Prostate gland (tissue), 2 donors: ENCODE measurements at regions not wholly inside any gene's neighbourhood (a gene's known extent, or its start where the extent isn't known, plus 50 kb on each side); places are given as distances from the start of the nearest gene placed in this dataset.
"Not testable (repeated sequence)": the region's sequence is repeated elsewhere in the genome, so short reads cannot be mapped to it uniquely, and the experiment has no call there.

Experiments
- DNase-seq: peaks from one replicate; pipeline ENCODE4 v3.0.0-alpha.2; 2019; ENCODE audit warnings: low spot score
- H3K27ac ChIP-seq, 2 donors: fragments of 200-600 bp; sonication (generic); 2 replicates each; pipeline ENCODE4 v1.5.1; 2017 to 2019
- H3K27me3 ChIP-seq: fragments of 200-600 bp; sonication (generic); replicated peaks from 2 replicates; pipeline ENCODE4 v1.5.1; 2019; ENCODE audit not compliant: insufficient read depth
- H3K36me3 ChIP-seq, 2 donors: fragments of 200-600 bp; sonication (generic); 1 replicate in 1 of 2; 2 replicates in 1 of 2; pipeline versions ENCODE4 v1.5.1 to v1.8.1; 2017 to 2019
- H3K4me1 ChIP-seq: fragments of 200-600 bp; sonication (generic); replicated peaks from 2 replicates; pipeline ENCODE4 v1.5.1; 2019
- H3K4me3 ChIP-seq, 2 donors: fragments of 200-600 bp; sonication (generic); 2 replicates each; pipeline ENCODE4 v1.5.1; 2017 to 2019
- H3K9me3 ChIP-seq: fragments of 200-600 bp; sonication (generic); 2 replicates; pipeline ENCODE4 v1.5.1; 2017
- CTCF ChIP-seq, 4 experiments: fragments of 200-600 bp in 2 of 4; fragments of 450-650 bp in 2 of 4; sonication (generic) in 2 of 4; IDR thresholded peaks; 1 replicate in 3 of 4; 2 replicates in 1 of 4; pipeline ENCODE4 v1.5.1; 2016 to 2019; ENCODE audit warnings: antibody characterized with exemption in 4 of 4, mild to moderate bottlenecking in 2 of 4, moderate library complexity in 2 of 4
- POLR2A ChIP-seq: fragments of 450-650 bp; IDR thresholded peaks from one replicate; pipeline ENCODE4 v1.6.1; 2016; ENCODE audit warnings: antibody characterized with exemption, mild to moderate bottlenecking
- POLR2AphosphoS5 ChIP-seq: sonication (generic); formaldehyde crosslinking; IDR thresholded peaks from one replicate; pipeline ENCODE4 v1.6.1; 2017; ENCODE audit warnings: antibody characterized with exemption
- WGBS: methylation state at CpG from one replicate; pipeline ENCODE4 v1.1.5; 2018; 5-methylcytosine and 5-hydroxymethylcytosine counted together
- intact Hi-C: fragments of 100-400 bp; cut with DNase I; formaldehyde crosslinking; loops from one replicate; pipeline ENCODE4 v1.14.2; 2022

- no peak for TF ChIP-seq CTCF (IDR thresholded peaks at IDR 0.05)
- TF ChIP-seq POLR2AphosphoS5, result no peak
- TF ChIP-seq POLR2A, result no peak
- intact Hi-C loops, result no loop called here
- Histone ChIP-seq H3K27ac (no peak overlapping the region), H3K4me3 (no peak overlapping the region), H3K36me3 (no peaks in the 10 kb centered on the region), H3K4me1 (no peaks in the 10 kb centered on the region), H3K9me3 (no peaks in the 10 kb centered on the region), H3K27me3 (no peaks in the 10 kb centered on the region)
- WGBS, result 60% methylated on average over 2 of the region's 2 CpGs
- DNase-seq, result no peak
Observed at GRCh38 chr9:24793787-24794186, 248.1 kb upstream of the IZUMO3 start.

DNA sequence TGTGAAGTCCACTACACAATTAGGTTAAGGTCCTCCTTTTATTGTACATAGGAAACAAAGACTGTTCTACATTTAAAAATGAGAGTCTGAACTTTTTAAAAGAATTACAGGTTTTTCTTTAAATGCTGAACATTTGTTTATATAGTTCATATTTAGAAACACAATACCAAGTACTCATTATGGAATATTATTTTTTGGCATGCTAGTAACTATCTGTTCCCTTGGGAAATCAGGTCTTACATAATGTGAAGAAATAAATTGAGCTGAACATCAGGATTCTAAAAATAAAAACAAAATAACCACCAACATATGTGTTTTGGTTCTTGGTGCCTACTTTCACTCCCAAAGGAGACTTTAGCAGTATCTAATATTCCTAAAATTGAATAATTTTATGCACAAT lies 230.5 kb upstream of the IZUMO3 start:
- intact Hi-C loops, result no loop called here
- Histone ChIP-seq H3K9me3 (no peaks in the 10 kb centered on the region), H3K4me1 (no peaks in the 10 kb centered on the region), H3K36me3 (no peaks in the 10 kb centered on the region), H3K27me3 (no peaks in the 10 kb centered on the region), H3K4me3 (no peak overlapping the region), H3K27ac (no peak overlapping the region)
- DNase-seq, result no peak
- TF ChIP-seq CTCF (IDR thresholded peaks at IDR 0.05) (no peak), POLR2A (no peak), POLR2AphosphoS5 (no peak)

GRCh38 chr9:24774199-24774598 lies 228.5 kb upstream of the IZUMO3 start:
- intact Hi-C loops, result not testable (repeated sequence)
- WGBS, result 84% methylated on average over 8 of the region's 8 CpGs

GRCh38 chr9:24766081-24766480 lies 220.4 kb upstream of the IZUMO3 start:
- intact Hi-C loops, result no loop called here
- Histone ChIP-seq H3K27ac (no peak overlapping the region), H3K4me1 (no peaks in the 10 kb centered on the region), H3K27me3 (no peaks in the 10 kb centered on the region), H3K4me3 (no peak overlapping the region), H3K9me3 (no peaks in the 10 kb centered on the region), H3K36me3 (no peaks in the 10 kb centered on the region)
- no peak for DNase-seq
- TF ChIP-seq CTCF (IDR thresholded peaks at IDR 0.05), result no peak
- TF ChIP-seq POLR2AphosphoS5, result no peak
- 83% methylated on average over 1 of the region's 1 CpG for WGBS

More at GRCh38 chr9:24774199-24774598, 228.5 kb upstream of the IZUMO3 start:
- H3K36me3 ChIP-seq, H3K27ac ChIP-seq, H3K27me3 ChIP-seq, H3K4me3 ChIP-seq, H3K4me1 ChIP-seq, H3K9me3 ChIP-seq, DNase-seq: not testable (repeated sequence)

- no peaks in the 10 kb centered on the region for H3K36me3 ChIP-seq
- TF ChIP-seq POLR2A (no peak), POLR2AphosphoS5 (no peak), CTCF (IDR thresholded peaks at IDR 0.05) (no peak)
- intact Hi-C loops, result no loop called here
Observed at GRCh38 chr9:24765025-24765756, 219.5 kb upstream of the IZUMO3 start.

More at GRCh38 chr9:24765025-24765756, 219.5 kb upstream of the IZUMO3 start:
- Histone ChIP-seq H3K4me1 (no peaks in the 10 kb centered on the region), H3K27ac (no peak overlapping the region), H3K9me3 (no peaks in the 10 kb centered on the region), H3K4me3 (no peak overlapping the region), H3K27me3 (no peaks in the 10 kb centered on the region)
- 74% methylated on average over 7 of the region's 7 CpGs for WGBS
- DNase-seq, result no peak
